ENCODE measurements at regions not wholly inside any gene's neighbourhood (a gene's known extent, or its start where the extent isn't known, plus 50 kb on each side); places are given as distances from the start of the nearest gene placed in this dataset.

DNA sequence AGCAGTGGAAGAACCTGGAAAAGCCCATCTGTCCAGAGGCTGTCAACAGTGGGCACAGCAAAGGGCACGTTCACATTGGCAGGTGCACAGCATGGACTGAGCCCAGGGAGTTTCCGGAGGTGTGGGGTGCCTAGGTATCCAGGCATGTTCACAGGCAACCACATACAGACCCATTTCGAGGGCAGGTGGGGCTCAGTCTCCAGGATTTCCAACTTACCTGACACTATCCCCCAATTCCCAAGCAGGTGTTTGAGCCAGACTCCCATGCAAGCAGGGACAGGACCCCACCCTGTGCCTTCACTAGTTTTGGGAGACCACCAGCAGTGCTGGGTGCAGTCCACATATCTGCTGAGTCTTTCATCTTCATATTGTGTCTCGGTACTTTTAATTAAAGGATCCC, 65.0 kb upstream of the IRF2BP2 start:
- Histone ChIP-seq H3K9me2 (ENCODE audit: insufficient read depth, low read length) (no peaks in the 10 kb centered on the region), H3K27ac (ENCODE audit: low read depth, low read length, poor library complexity, severe bottlenecking) (no peak overlapping the region), H4K20me1 (ENCODE audit: insufficient read depth, low read length) (no peaks in the 10 kb centered on the region), H3K9me3 (ENCODE audit: low read length) (no peaks in the 10 kb centered on the region), H2AFZ (ENCODE audit: low read length) (no peak overlapping the region), H3K79me2 (ENCODE audit: insufficient read depth, low read depth, low read length) (no peaks in the 10 kb centered on the region), H3K4me3 (ENCODE audit: low read depth, low read length, poor library complexity, severe bottlenecking) (no peak overlapping the region), H3K36me3 (ENCODE audit: insufficient read depth, low read length) (no peaks in the 10 kb centered on the region), H3K4me2 (ENCODE audit: low read length) (no peak overlapping the region), H3K4me1 (ENCODE audit: insufficient read depth, low read length, poor library complexity, severe bottlenecking) (peaks cover 11% of the 10 kb centered on the region)
- ChIA-PET POLR2A (interaction anchor here (1.1 kb wide), 1 partner anchor 43 kb away, joined by 3 read pairs; no protein-coding TSS in a partner anchor), CTCF (ENCODE audit: unreplicated experiment) (no interaction called here)
- no peak for DNase-seq (ENCODE audit: low spot score)
- intact Hi-C loops (cut with micrococcal nuclease; ENCODE audit: unreplicated experiment): no loop called here
- TF ChIP-seq, protein P1, sequence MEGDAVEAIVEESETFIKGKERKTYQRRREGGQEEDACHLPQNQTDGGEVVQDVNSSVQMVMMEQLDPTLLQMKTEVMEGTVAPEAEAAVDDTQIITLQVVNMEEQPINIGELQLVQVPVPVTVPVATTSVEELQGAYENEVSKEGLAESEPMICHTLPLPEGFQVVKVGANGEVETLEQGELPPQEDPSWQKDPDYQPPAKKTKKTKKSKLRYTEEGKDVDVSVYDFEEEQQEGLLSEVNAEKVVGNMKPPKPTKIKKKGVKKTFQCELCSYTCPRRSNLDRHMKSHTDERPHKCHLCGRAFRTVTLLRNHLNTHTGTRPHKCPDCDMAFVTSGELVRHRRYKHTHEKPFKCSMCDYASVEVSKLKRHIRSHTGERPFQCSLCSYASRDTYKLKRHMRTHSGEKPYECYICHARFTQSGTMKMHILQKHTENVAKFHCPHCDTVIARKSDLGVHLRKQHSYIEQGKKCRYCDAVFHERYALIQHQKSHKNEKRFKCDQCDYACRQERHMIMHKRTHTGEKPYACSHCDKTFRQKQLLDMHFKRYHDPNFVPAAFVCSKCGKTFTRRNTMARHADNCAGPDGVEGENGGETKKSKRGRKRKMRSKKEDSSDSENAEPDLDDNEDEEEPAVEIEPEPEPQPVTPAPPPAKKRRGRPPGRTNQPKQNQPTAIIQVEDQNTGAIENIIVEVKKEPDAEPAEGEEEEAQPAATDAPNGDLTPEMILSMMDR (conservative IDR thresholded peaks at IDR 0.05; ENCODE audit: low read length): no peak
- no peak for TF ChIP-seq EZH2phosphoT487 (IDR thresholded peaks at IDR 0.05; ENCODE audit: borderline replicate concordance, low read depth, low read length)
- BruUV-seq (replicated peaks): no TSS peak

GRCh38 chr1:234674218-234674815, 64.3 kb upstream of the IRF2BP2 start:
- Histone ChIP-seq H4K20me1 (ENCODE audit: insufficient read depth, low read length) (no peaks in the 10 kb centered on the region), H3K27ac (ENCODE audit: low read depth, low read length, poor library complexity, severe bottlenecking) (no peak overlapping the region), H3K36me3 (ENCODE audit: insufficient read depth, low read length) (no peaks in the 10 kb centered on the region), H2AFZ (ENCODE audit: low read length) (no peak overlapping the region), H3K4me2 (ENCODE audit: low read length) (no peak overlapping the region), H3K9me3 (ENCODE audit: low read length) (no peaks in the 10 kb centered on the region), H3K4me3 (ENCODE audit: low read depth, low read length, poor library complexity, severe bottlenecking) (no peak overlapping the region), H3K4me1 (ENCODE audit: insufficient read depth, low read length, poor library complexity, severe bottlenecking) (peaks cover 11% of the 10 kb centered on the region), H3K9me2 (ENCODE audit: insufficient read depth, low read length) (no peaks in the 10 kb centered on the region), H3K79me2 (ENCODE audit: insufficient read depth, low read depth, low read length) (no peaks in the 10 kb centered on the region)
- ChIA-PET CTCF (ENCODE audit: unreplicated experiment) (no interaction called here), POLR2A (no interaction called here)
- no TSS peak for BruUV-seq (replicated peaks)
- DNase-seq (ENCODE audit: low spot score): no peak
- TF ChIP-seq, protein P1 (conservative IDR thresholded peaks at IDR 0.05; ENCODE audit: low read length): no peak
- no peak for TF ChIP-seq EZH2phosphoT487 (IDR thresholded peaks at IDR 0.05; ENCODE audit: borderline replicate concordance, low read depth, low read length)
- intact Hi-C loops (cut with micrococcal nuclease; ENCODE audit: unreplicated experiment): no loop called here

DNA sequence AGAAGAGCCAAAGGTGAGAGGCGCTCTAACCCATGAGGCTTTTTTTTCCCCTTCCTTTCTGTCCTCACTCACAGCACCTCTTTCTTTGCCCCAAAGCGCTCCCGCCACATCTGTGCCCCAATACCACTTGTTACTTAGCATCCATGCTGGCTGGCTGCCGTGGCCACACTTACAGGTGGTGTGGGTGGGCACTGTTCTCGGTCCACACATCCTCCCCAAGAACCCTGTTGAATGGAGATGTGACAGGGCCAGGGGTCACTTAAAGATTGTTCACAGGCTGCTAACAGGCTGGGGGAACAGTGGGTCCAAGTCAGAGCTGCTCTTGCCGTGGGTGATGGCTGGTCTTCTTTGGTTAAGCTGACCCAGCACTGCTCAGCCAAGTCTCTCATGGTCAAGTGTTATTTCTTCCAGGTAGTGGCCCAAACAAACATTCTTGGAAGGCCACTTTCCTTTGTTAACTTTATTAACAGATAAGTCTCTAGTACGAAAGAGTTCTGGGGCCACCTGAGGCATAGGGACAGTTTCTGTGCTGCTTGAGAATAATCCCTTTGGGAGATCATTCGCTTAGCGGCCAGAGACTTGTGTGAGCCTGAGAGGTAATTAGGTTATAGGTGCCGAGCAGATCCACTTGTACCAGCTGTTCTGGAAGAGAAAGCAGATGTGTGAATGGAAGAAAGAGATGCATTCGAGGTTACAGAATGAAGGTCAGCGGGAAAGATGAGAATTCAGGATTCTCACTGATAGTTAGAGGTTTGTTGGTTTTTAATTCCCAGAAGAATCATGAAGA, 62.6 kb upstream of the IRF2BP2 start:
- intact Hi-C loops (cut with micrococcal nuclease; ENCODE audit: unreplicated experiment): no loop called here
- Histone ChIP-seq H4K20me1 (ENCODE audit: insufficient read depth, low read length) (no peaks in the 10 kb centered on the region), H3K4me2 (ENCODE audit: low read length) (no peak overlapping the region), H3K9me3 (ENCODE audit: low read length) (no peaks in the 10 kb centered on the region), H2AFZ (ENCODE audit: low read length) (no peak overlapping the region), H3K4me1 (ENCODE audit: insufficient read depth, low read length, poor library complexity, severe bottlenecking) (peaks cover 11% of the 10 kb centered on the region), H3K4me3 (ENCODE audit: low read depth, low read length, poor library complexity, severe bottlenecking) (no peak overlapping the region), H3K27ac (ENCODE audit: low read depth, low read length, poor library complexity, severe bottlenecking) (no peak overlapping the region), H3K79me2 (ENCODE audit: insufficient read depth, low read depth, low read length) (no peaks in the 10 kb centered on the region), H3K36me3 (ENCODE audit: insufficient read depth, low read length) (no peaks in the 10 kb centered on the region), H3K9me2 (ENCODE audit: insufficient read depth, low read length) (no peaks in the 10 kb centered on the region)
- BruUV-seq (replicated peaks): no TSS peak
- TF ChIP-seq EZH2phosphoT487 (IDR thresholded peaks at IDR 0.05; ENCODE audit: borderline replicate concordance, low read depth, low read length): no peak
- TF ChIP-seq, protein P1 (conservative IDR thresholded peaks at IDR 0.05; ENCODE audit: low read length): no peak
- ChIA-PET CTCF (ENCODE audit: unreplicated experiment) (no interaction called here), POLR2A (interaction anchor here (1.2 kb wide), 1 partner anchor 21 kb away, joined by 3 read pairs; no protein-coding TSS in a partner anchor)
- DNase-seq (ENCODE audit: low spot score): no peak

All from OCI-LY7 (cell line).